ENCODE measurements at regions not wholly inside any gene's neighbourhood (a gene's known extent, or its start where the extent isn't known, plus 50 kb on each side); places are given as distances from the start of the nearest gene placed in this dataset.

DNA sequence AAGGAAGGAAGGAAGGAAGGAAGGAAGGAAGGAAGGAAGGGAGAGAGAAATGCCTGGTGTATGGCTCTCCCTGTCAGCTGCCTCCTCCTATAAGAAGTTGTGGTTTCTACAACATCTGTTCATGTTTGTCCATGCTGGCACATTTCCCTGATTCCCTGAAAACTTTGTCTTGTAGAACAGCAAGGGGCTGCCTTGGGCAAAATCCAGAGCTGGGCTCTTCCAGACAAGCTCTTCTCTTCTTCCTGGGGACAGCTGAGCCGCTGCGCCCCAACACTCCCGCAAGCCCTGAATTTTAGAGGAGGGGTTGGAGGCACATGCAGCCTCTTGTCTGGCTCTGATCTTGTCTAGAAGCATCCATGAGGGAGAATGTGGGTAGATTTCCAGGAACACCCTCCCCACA is 282.0 kb upstream of the ADARB2 start:
- TF ChIP-seq, protein P1, sequence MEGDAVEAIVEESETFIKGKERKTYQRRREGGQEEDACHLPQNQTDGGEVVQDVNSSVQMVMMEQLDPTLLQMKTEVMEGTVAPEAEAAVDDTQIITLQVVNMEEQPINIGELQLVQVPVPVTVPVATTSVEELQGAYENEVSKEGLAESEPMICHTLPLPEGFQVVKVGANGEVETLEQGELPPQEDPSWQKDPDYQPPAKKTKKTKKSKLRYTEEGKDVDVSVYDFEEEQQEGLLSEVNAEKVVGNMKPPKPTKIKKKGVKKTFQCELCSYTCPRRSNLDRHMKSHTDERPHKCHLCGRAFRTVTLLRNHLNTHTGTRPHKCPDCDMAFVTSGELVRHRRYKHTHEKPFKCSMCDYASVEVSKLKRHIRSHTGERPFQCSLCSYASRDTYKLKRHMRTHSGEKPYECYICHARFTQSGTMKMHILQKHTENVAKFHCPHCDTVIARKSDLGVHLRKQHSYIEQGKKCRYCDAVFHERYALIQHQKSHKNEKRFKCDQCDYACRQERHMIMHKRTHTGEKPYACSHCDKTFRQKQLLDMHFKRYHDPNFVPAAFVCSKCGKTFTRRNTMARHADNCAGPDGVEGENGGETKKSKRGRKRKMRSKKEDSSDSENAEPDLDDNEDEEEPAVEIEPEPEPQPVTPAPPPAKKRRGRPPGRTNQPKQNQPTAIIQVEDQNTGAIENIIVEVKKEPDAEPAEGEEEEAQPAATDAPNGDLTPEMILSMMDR (IDR thresholded peaks at IDR 0.05; ENCODE audit: low read depth, low read length, missing control alignments): no peak
- H3K4me3 ChIP-seq (replicated peaks; ENCODE audit: low read depth, low read length): no peak overlapping the region
- DNase-seq (ENCODE audit: extremely low read depth, low read depth): no peak

DNA sequence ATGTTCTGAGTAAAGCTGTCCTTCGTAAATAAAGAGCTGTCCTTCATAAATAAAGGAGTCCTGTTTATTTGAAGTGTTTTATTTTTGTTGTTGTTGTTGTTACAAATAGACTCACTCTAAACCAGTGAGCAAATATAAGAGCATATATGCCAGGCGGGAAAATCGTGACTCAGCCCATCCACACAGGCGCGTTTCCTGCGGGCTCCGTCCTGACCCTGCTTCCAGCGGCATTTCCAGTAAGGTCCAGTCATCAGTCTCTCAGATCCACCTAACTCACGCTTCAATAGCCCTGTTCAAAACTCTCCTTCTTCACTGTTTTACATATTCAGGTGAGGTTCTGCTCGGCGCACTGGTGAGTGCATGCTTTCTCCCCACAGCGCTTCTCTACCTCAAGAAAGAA is 277.2 kb upstream of the ADARB2 start:
- TF ChIP-seq, protein P1 (IDR thresholded peaks at IDR 0.05; ENCODE audit: low read depth, low read length, missing control alignments): no peak
- DNase-seq (ENCODE audit: extremely low read depth, low read depth): no peak

DNA sequence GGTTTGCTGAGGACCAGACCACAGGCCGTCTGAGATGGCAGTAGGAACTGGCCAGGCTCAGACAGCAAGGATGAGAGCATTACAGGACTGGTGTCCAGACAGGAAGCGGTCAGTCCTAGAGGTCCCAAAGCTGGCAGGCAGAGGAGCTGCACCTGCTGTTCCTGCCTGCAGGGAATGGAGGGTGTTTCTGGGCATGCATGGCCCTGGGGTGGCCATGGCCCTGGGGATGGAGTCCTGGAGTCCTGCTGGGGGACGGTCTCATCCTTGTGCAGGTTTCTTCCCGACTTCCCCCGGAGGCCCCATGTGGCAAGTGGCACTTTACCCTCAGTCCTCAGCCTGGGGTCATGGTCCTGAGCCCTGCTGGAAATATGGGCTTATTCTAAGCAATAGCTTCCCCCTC is 274.9 kb upstream of the ADARB2 start:
- H3K4me3 ChIP-seq (replicated peaks; ENCODE audit: low read depth, low read length): no peak overlapping the region
- DNase-seq (ENCODE audit: extremely low read depth, low read depth): no peak
- TF ChIP-seq, protein P1 (IDR thresholded peaks at IDR 0.05; ENCODE audit: low read depth, low read length, missing control alignments): no peak

More for the DNA sequence above, 277.2 kb upstream of the ADARB2 start:
- no peak overlapping the region for H3K4me3 ChIP-seq (replicated peaks; ENCODE audit: low read depth, low read length)

DNA sequence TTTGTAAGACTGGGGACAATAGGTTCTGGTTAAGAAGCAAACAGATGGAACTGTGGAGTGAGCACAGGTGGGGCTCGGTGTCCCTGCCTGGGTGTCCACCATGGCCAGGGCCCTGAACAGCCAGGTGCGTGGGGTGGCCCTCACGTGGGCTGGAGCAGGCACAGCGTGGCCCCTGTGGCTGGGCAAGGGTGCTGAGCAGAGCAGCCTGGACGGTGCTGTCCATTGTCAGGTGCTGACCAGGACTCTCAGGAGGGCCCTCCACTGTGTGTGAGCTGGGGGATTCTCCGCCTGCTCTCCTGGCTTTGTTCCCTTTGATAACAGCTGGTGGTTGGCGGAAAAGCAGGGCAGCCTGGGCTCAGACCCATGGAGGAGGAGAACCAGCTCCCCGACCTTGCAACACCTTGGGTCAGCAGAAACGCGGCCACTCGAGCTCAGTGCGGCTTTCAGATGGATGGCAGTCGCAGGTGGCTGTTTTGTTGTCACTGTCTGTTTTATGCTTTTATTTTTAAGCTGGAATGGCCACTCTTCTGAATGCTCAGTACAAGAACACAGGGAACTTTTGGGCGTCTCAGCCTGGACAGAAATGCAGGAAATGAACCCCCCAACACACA is 273.9 kb upstream of the ADARB2 start:
- DNase-seq (ENCODE audit: extremely low read depth, low read depth): no peak
- TF ChIP-seq, protein P1 (IDR thresholded peaks at IDR 0.05; ENCODE audit: low read depth, low read length, missing control alignments): no peak
- no peak overlapping the region for H3K4me3 ChIP-seq (replicated peaks; ENCODE audit: low read depth, low read length)

DNA sequence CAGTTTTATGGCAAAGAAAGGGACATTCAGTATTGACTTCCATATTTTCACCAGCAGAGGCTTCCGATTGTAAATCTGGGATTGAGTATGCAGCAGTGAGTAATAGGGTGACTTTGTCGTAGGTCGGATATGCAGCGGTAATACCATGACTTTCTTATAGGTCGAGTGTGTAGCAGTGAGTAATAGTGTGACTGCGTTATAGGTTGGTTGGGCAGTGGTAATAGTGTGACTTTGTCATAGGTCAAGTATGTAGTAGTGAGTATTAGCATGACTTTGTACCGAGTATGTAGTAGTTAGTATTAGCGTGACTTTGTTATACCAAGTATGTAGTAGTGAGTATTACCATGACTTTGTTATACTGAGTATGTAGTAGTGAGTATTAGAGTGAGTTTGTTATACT is 268.2 kb upstream of the ADARB2 start:
- no peak overlapping the region for H3K4me3 ChIP-seq (replicated peaks; ENCODE audit: low read depth, low read length)
- TF ChIP-seq, protein P1 (IDR thresholded peaks at IDR 0.05; ENCODE audit: low read depth, low read length, missing control alignments): no peak
- DNase-seq (ENCODE audit: extremely low read depth, low read depth): no peak

DNA sequence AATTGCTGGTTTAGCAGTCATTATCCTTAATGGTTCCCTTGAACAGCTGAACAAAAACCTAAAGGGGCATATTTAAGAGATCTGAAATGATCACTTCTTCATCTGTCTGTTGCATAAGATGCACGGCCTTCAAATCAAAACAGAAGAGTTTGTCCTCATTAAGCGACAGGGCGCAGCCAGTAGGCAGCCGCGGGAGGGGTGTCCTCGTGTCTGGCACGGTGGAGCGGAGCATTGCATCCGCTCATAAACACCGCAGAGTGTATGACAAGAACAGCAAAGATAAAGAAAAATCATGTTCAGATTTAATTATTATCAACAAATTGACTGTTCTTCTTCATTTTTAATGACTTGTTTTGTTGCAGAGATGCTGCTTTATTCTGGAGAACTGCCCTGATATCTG is 255.6 kb upstream of the ADARB2 start:
- TF ChIP-seq, protein P1 (IDR thresholded peaks at IDR 0.05; ENCODE audit: low read depth, low read length, missing control alignments): no peak
- H3K4me3 ChIP-seq (replicated peaks; ENCODE audit: low read depth, low read length): no peak overlapping the region
- no peak for DNase-seq (ENCODE audit: extremely low read depth, low read depth)

DNA sequence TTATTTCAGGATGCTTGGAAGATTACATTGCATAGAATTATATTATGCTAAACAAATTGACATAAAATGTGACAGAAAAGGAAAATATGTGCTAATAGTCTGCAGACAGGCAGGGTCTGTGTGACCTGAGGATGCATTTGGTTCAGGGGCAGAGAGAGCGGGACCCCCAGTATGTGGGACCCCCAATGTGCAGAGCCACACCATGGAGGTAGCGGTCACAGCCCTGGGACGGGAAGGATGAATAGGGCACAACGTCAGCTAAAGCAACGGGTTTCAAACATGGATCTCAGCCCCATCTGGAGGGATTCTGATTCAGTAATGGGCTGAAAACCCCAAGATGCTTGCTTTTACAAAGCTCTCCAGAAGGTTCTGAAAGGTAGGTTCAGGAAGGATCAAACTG is 251.8 kb upstream of the ADARB2 start:
- TF ChIP-seq, protein P1 (IDR thresholded peaks at IDR 0.05; ENCODE audit: low read depth, low read length, missing control alignments): no peak

More for the DNA sequence above, 251.8 kb upstream of the ADARB2 start:
- no peak overlapping the region for H3K4me3 ChIP-seq (replicated peaks; ENCODE audit: low read depth, low read length)
- DNase-seq (ENCODE audit: extremely low read depth, low read depth): no peak

Data from HFF-Myc (cell line).